ENCODE measurements at regions not wholly inside any gene's neighbourhood (a gene's known extent, or its start where the extent isn't known, plus 50 kb on each side); places are given as distances from the start of the nearest gene placed in this dataset.

- TF ChIP-seq CTCF (IDR thresholded peaks at IDR 0.05 in 4 of 5, conservative IDR thresholded peaks at IDR 0.05 in 1 of 5) (no peak), POLR2A (IDR thresholded peaks at IDR 0.05) (no peak)
These were observed 141.5 kb upstream of the FAT3 start for GRCh38 chr11:92083123-92083522.
